HEK293 (cell line): ENCODE measurements at regions not wholly inside any gene's neighbourhood (a gene's known extent, or its start where the extent isn't known, plus 50 kb on each side); places are given as distances from the start of the nearest gene placed in this dataset.

Source experiments
- CTCF ChIA-PET: fragments of 350-600 bp; formaldehyde crosslinking; extraction: SDS; loops from one replicate; lab custom pipeline; 2021; ENCODE audit warnings: antibody characterized with exemption; lab: Yijun Ruan, JAX
- POLR2A ChIA-PET: fragments of 300-600 bp; formaldehyde crosslinking; extraction: SDS; loops from one replicate; lab custom pipeline; 2020; ENCODE audit warnings: antibody characterized with exemption, inconsistent platforms; lab: Yijun Ruan, JAX
- H3K27ac ChIP-seq: fragments of 200-500 bp; sonication (Bioruptor generic); 2 replicates; pipeline ENCODE4 v1.5.1; 2014; ENCODE audit warnings: low read depth, low read length, control low read depth, inconsistent platforms; ENCODE audit errors: extremely low read depth
- H3K36me3 ChIP-seq, 2 experiments: fragments of 200-500 bp in 1 of 2; sonication (Bioruptor generic) in 1 of 2; 1 replicate in 1 of 2; 2 replicates in 1 of 2; pipeline ENCODE4 v1.5.1; 2014 to 2017; ENCODE audit warnings: inconsistent platforms in 2 of 2, low read length in 2 of 2; ENCODE audit not compliant: control insufficient read depth in 2 of 2, insufficient read depth in 1 of 2
- H3K4me1 ChIP-seq: fragments of 200-500 bp; sonication (Bioruptor generic); 2 replicates; pipeline ENCODE4 v1.5.1; 2014; ENCODE audit warnings: mild to moderate bottlenecking, low read length, inconsistent platforms; ENCODE audit not compliant: control insufficient read depth, insufficient read depth
- H3K4me3 ChIP-seq: 2 replicates; pipeline ENCODE4 v1.5.1; 2011; ENCODE audit warnings: low read depth, mild to moderate bottlenecking, control low read depth, low read length, moderate library complexity
- H3K9me3 ChIP-seq: fragments of 200-500 bp; sonication (Bioruptor generic); 2 replicates; pipeline ENCODE4 v1.5.1; 2014; ENCODE audit warnings: low read depth, low read length, inconsistent platforms; ENCODE audit not compliant: control insufficient read depth, insufficient read depth
- BCL11A ChIP-seq: fragments of 450-650 bp; formaldehyde crosslinking; IDR thresholded peaks from 2 replicates; pipeline ENCODE4 v1.5.1; 2016; ENCODE audit warnings: low read depth, missing biosample characterization, missing genetic modification characterization
- GLIS1 ChIP-seq: fragments of 450-650 bp; formaldehyde crosslinking; IDR thresholded peaks from 2 replicates; pipeline ENCODE4 v1.5.1; 2016; ENCODE audit warnings: missing biosample characterization, missing genetic modification characterization
- KLF10 ChIP-seq: fragments of 450-650 bp; IDR thresholded peaks from 2 replicates; pipeline ENCODE4 v1.5.1; 2018; ENCODE audit warnings: missing biosample characterization, mild to moderate bottlenecking, missing genetic modification characterization
- KLF16 ChIP-seq: fragments of 450-650 bp; formaldehyde crosslinking; IDR thresholded peaks from 2 replicates; pipeline ENCODE4 v1.5.1; 2017; ENCODE audit warnings: missing biosample characterization, missing genetic modification characterization
- KLF7 ChIP-seq: fragments of 450-650 bp; formaldehyde crosslinking; IDR thresholded peaks from 2 replicates; pipeline ENCODE4 v1.5.1; 2016; ENCODE audit warnings: missing biosample characterization, missing genetic modification characterization, borderline replicate concordance
- ZBTB48 ChIP-seq: fragments of 450-650 bp; formaldehyde crosslinking; IDR thresholded peaks from 2 replicates; pipeline ENCODE4 v1.5.1; 2016; ENCODE audit warnings: missing biosample characterization, missing genetic modification characterization
- ZNF132 ChIP-seq: fragments of 450-650 bp; formaldehyde crosslinking; IDR thresholded peaks from 2 replicates; pipeline ENCODE4 v1.5.1; 2017; ENCODE audit warnings: missing biosample characterization, missing genetic modification characterization, borderline replicate concordance
- ZNF133 ChIP-seq: fragments of 450-650 bp; formaldehyde crosslinking; IDR thresholded peaks from 2 replicates; pipeline ENCODE4 v1.5.1; 2016; ENCODE audit warnings: missing biosample characterization, missing genetic modification characterization
- ZNF302 ChIP-seq: fragments of 450-650 bp; formaldehyde crosslinking; IDR thresholded peaks from 2 replicates; pipeline ENCODE4 v1.5.1; 2016; ENCODE audit warnings: missing biosample characterization, missing genetic modification characterization, low read depth
- ZNF416 ChIP-seq: fragments of 450-650 bp; formaldehyde crosslinking; IDR thresholded peaks from 2 replicates; pipeline ENCODE4 v1.5.1; 2016; ENCODE audit warnings: missing biosample characterization, missing genetic modification characterization
- ZNF423 ChIP-seq: fragments of 450-650 bp; formaldehyde crosslinking; IDR thresholded peaks from 2 replicates; pipeline ENCODE4 v1.5.1; 2016; ENCODE audit warnings: missing biosample characterization, missing genetic modification characterization
- ZNF426 ChIP-seq: fragments of 450-650 bp; formaldehyde crosslinking; IDR thresholded peaks from 2 replicates; pipeline ENCODE4 v1.5.1; 2017; ENCODE audit warnings: missing biosample characterization, missing genetic modification characterization, mild to moderate bottlenecking, inconsistent platforms, moderate library complexity
- ZNF473 ChIP-seq: fragments of 450-650 bp; formaldehyde crosslinking; IDR thresholded peaks from 2 replicates; pipeline ENCODE4 v1.5.1; 2017; ENCODE audit warnings: missing biosample characterization, missing genetic modification characterization
- ZNF560 ChIP-seq: fragments of 450-650 bp; formaldehyde crosslinking; IDR thresholded peaks from 2 replicates; pipeline ENCODE4 v1.5.1; 2017; ENCODE audit warnings: missing biosample characterization, missing genetic modification characterization, borderline replicate concordance
- ZNF585B ChIP-seq: fragments of 450-650 bp; formaldehyde crosslinking; IDR thresholded peaks from 2 replicates; pipeline ENCODE4 v1.5.1; 2016; ENCODE audit warnings: missing biosample characterization, missing genetic modification characterization
- ZNF670 ChIP-seq: fragments of 450-650 bp; formaldehyde crosslinking; IDR thresholded peaks from 2 replicates; pipeline ENCODE4 v1.5.1; 2016; ENCODE audit warnings: missing biosample characterization, missing genetic modification characterization, low read depth
- ZNF837 ChIP-seq: fragments of 450-650 bp; formaldehyde crosslinking; IDR thresholded peaks from 2 replicates; pipeline ENCODE4 v1.5.1; 2016; ENCODE audit warnings: missing biosample characterization, missing genetic modification characterization
- TF ChIP-seq, protein P1 (sequence below): fragments of 450-650 bp; formaldehyde crosslinking; IDR thresholded peaks from 2 replicates; pipeline ENCODE4 v1.5.1; 2016; ENCODE audit warnings: missing biosample characterization, missing genetic modification characterization
- TF ChIP-seq, protein P2 (sequence below): fragments of 450-650 bp; formaldehyde crosslinking; IDR thresholded peaks from 2 replicates; pipeline ENCODE4 v1.5.1; 2016; ENCODE audit warnings: missing biosample characterization, missing genetic modification characterization

DNA sequence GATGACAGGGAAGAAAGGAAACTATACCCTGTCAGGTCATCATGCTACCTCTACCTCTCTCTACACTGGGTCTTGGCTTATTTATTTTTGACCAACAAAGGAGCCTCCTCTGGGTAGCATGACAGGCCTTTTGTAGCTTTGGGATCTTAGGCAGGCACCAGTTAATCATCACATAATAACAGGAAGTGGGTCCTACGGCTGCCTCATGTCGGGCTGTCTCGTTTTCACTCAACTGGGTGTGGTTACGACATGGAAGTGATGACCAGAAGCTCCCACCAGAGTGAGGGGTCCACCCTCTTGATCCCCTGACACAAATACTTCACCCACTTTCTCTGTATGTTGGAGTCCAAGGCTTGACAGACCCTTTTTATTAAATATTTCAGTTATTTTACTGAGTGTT lies 105.3 kb downstream of the CD47 start:
- no peak overlapping the region for H3K27ac ChIP-seq
- no peaks in the 10 kb centered on the region for H3K4me1 ChIP-seq
- TF ChIP-seq ZNF426 (tag by site-specific recombination) (no peak), KLF7 (tag by site-specific recombination) (no peak), ZBTB48 (tag by site-specific recombination) (no peak)
- TF ChIP-seq, protein P1, sequence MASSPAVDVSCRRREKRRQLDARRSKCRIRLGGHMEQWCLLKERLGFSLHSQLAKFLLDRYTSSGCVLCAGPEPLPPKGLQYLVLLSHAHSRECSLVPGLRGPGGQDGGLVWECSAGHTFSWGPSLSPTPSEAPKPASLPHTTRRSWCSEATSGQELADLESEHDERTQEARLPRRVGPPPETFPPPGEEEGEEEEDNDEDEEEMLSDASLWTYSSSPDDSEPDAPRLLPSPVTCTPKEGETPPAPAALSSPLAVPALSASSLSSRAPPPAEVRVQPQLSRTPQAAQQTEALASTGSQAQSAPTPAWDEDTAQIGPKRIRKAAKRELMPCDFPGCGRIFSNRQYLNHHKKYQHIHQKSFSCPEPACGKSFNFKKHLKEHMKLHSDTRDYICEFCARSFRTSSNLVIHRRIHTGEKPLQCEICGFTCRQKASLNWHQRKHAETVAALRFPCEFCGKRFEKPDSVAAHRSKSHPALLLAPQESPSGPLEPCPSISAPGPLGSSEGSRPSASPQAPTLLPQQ (tag by site-specific recombination), result no peak
- TF ChIP-seq, protein P2, sequence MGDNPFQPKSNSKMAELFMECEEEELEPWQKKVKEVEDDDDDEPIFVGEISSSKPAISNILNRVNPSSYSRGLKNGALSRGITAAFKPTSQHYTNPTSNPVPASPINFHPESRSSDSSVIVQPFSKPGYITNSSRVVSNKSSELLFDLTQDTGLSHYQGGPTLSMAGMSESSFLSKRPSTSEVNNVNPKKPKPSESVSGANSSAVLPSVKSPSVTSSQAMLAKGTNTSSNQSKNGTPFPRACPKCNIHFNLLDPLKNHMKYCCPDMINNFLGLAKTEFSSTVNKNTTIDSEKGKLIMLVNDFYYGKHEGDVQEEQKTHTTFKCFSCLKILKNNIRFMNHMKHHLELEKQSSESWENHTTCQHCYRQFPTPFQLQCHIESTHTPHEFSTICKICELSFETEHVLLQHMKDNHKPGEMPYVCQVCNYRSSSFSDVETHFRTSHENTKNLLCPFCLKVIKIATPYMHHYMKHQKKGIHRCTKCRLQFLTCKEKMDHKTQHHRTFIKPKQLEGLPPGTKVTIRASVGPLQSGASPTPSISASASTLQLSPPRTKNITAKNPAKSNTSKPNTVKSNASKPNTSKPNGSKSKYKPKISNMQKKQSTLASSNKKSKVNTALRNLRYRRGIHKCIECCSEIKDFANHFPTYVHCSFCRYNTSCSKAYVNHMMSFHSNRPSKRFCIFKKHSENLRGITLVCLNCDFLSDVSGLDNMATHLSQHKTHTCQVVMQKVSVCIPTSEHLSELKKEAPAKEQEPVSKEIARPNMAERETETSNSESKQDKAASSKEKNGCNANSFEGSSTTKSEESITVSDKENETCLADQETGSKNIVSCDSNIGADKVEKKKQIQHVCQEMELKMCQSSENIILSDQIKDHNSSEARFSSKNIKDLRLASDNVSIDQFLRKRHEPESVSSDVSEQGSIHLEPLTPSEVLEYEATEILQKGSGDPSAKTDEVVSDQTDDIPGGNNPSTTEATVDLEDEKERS (tag by site-specific recombination), result no peak
- TF ChIP-seq, all 188 proteins: peak for 0
- Histone ChIP-seq H3K9me3 (no peaks in the 10 kb centered on the region), H3K4me3 (no peak overlapping the region), H3K36me3 (no peaks in the 10 kb centered on the region)
- POLR2A ChIA-PET, result interaction anchor here (0.6 kb wide), 1 partner anchor 239 kb away, joined by 5 read pairs; no protein-coding TSS in a partner anchor
- CTCF ChIA-PET, result no interaction called here

DNA sequence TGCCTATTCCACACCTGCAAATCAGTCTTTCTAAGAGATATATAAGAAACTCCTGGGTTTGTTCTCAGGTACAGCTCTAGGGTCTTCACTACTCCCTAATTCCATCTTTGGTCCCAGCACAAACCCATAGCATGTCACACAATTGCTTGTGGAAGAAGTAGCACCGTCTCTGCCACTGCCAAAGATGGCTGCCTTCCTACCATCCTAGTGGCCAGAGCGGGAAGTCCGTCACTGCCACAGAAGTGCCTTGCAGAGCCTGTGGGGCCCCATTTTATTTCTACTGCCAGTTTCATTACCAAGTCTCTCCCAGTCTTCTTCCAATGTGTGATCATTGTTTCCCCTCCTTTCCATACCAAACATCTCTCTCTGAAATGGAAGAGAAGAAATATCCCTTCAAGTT lies 107.6 kb downstream of the CD47 start:
- no peak overlapping the region for H3K27ac ChIP-seq
- no peaks in the 10 kb centered on the region for H3K4me1 ChIP-seq
- ChIA-PET CTCF (interaction anchor here (0.5 kb wide), 1 partner anchor 25 kb away, joined by 4 read pairs; no protein-coding TSS in a partner anchor), POLR2A (no interaction called here)
- TF ChIP-seq KLF10 (tag by site-specific recombination) (no peak), GLIS1 (tag by site-specific recombination) (no peak), ZNF585B (tag by site-specific recombination) (no peak), ZNF132 (tag by site-specific recombination) (no peak)
- H3K9me3 ChIP-seq, result no peaks in the 10 kb centered on the region
- no peaks in the 10 kb centered on the region for H3K36me3 ChIP-seq
- no peak overlapping the region for H3K4me3 ChIP-seq

DNA sequence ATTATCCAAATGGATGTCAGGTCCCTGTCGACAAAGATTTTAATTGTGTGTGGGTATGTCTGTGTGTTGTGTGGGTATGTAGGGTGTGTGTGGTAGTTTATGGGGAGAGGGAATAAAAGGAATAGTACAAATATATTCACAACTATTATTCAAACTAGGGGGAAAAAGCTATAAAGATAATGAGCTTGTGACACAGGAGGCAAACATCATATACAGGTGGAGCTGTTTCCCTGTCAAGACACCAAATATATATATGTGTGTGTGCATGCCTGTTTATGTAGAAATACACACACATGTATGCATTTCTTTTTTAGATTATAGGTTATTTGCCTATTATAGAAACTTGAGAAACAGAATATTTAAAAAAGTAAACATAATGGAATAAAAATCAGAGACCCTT lies 108.7 kb downstream of the CD47 start:
- Histone ChIP-seq H3K9me3 (no peaks in the 10 kb centered on the region), H3K36me3 (no peaks in the 10 kb centered on the region), H3K4me1 (no peaks in the 10 kb centered on the region), H3K4me3 (no peak overlapping the region), H3K27ac (no peak overlapping the region)
- CTCF ChIA-PET, result no interaction called here
- TF ChIP-seq ZNF560 (no peak), ZNF837 (no peak), ZNF133 (tag by site-specific recombination) (no peak), ZNF302 (no peak), BCL11A (tag by site-specific recombination) (no peak), ZNF473 (no peak), ZNF670 (tag by site-specific recombination) (no peak), KLF16 (no peak), ZNF423 (no peak), ZNF416 (no peak)
- TF ChIP-seq, all 188 proteins: peak for 0
- POLR2A ChIA-PET, result no interaction called here
